Breast epithelium (tissue), 4 donors: ENCODE measurements at regions not wholly inside any gene's neighbourhood (a gene's known extent, or its start where the extent isn't known, plus 50 kb on each side); places are given as distances from the start of the nearest gene placed in this dataset.

Source experiments
- DNase-seq, 2 donors: peaks; one replicate each; pipeline ENCODE4 v3.0.0-alpha.2; 2019; ENCODE audit warnings: low spot score in 2 of 2
- H3K27ac ChIP-seq, 2 donors: fragments of 200-600 bp; sonication (generic) in 1 of 2; one replicate each; pipeline ENCODE4 v1.5.1; 2016 to 2019; ENCODE audit warnings: mild to moderate bottlenecking in 1 of 2
- H3K27me3 ChIP-seq, 2 donors: fragments of 200-600 bp; sonication (generic) in 1 of 2; one replicate each; pipeline versions ENCODE4 v1.5.1 to v1.6.0; 2017 to 2019; ENCODE audit warnings: control low read depth in 1 of 2, mild to moderate bottlenecking in 1 of 2
- H3K36me3 ChIP-seq: fragments of 200-600 bp; one replicate; pipeline ENCODE4 v1.5.1; 2019
- H3K4me1 ChIP-seq, 2 donors: fragments of 200-600 bp; sonication (generic); one replicate each; pipeline ENCODE4 v1.5.1; 2016 to 2019; ENCODE audit warnings: control low read depth in 1 of 2
- H3K4me3 ChIP-seq, 3 donors: fragments of 200-600 bp; sonication (generic); 1 replicate in 2 of 3; 2 replicates in 1 of 3; pipeline ENCODE4 v1.5.1; 2016 to 2019; ENCODE audit warnings: mild to moderate bottlenecking in 3 of 3, moderate library complexity in 2 of 3
- H3K9me3 ChIP-seq, 2 donors: fragments of 200-600 bp; sonication (generic) in 1 of 2; one replicate each; pipeline ENCODE4 v1.5.1; 2016 to 2019; ENCODE audit warnings: control low read depth in 1 of 2
- CTCF ChIP-seq, 3 donors: fragments of 450-650 bp; IDR thresholded peaks; one replicate each; pipeline ENCODE4 v1.5.1; 2016 to 2017; ENCODE audit warnings: antibody characterized with exemption in 3 of 3, mild to moderate bottlenecking in 3 of 3, moderate library complexity in 3 of 3
- POLR2A ChIP-seq: fragments of 450-650 bp; IDR thresholded peaks from one replicate; pipeline ENCODE4 v1.6.1; 2016; ENCODE audit warnings: antibody characterized with exemption, mild to moderate bottlenecking, moderate library complexity
- POLR2AphosphoS5 ChIP-seq, 3 donors: sonication (generic); formaldehyde crosslinking; IDR thresholded peaks; one replicate each; pipeline ENCODE4 v1.6.1; 2017; ENCODE audit warnings: antibody characterized with exemption in 3 of 3
- intact Hi-C: fragments of 100-400 bp; cut with DNase I; formaldehyde crosslinking; loops from one replicate; pipeline ENCODE4 v1.15.1; 2023; ENCODE audit warnings: low total_unique reads

GRCh38 chr7:46440186-46440585 is 519.1 kb upstream of the IGFBP3 start:
- Histone ChIP-seq H3K27ac (no peak overlapping the region), H3K36me3 (no peaks in the 10 kb centered on the region), H3K27me3 (no peaks in the 10 kb centered on the region), H3K9me3 (peaks cover 0 to 19% of the 10 kb centered on the region in 2 donors), H3K4me3 (no peak overlapping the region), H3K4me1 (no peaks in the 10 kb centered on the region)
- intact Hi-C loops = no loop called here
- no peak for DNase-seq
- TF ChIP-seq POLR2AphosphoS5 (IDR thresholded peaks at IDR 0.05) = no peak
- no peak for TF ChIP-seq CTCF (IDR thresholded peaks at IDR 0.05)
- no peak for TF ChIP-seq POLR2A

GRCh38 chr7:46432708-46433107 is 511.6 kb upstream of the IGFBP3 start:
- Histone ChIP-seq H3K9me3 (peaks cover 0 to 19% of the 10 kb centered on the region in 2 donors), H3K4me3 (no peak overlapping the region), H3K27ac (no peak overlapping the region), H3K36me3 (no peaks in the 10 kb centered on the region), H3K27me3 (no peaks in the 10 kb centered on the region), H3K4me1 (no peaks in the 10 kb centered on the region)
- TF ChIP-seq CTCF (IDR thresholded peaks at IDR 0.05) (no peak), POLR2AphosphoS5 (IDR thresholded peaks at IDR 0.05) (no peak), POLR2A (no peak)
- intact Hi-C loops = no loop called here
- DNase-seq = no peak

- no peak overlapping the region for H3K4me3 ChIP-seq
- no peaks in the 10 kb centered on the region for H3K36me3 ChIP-seq
- DNase-seq = no peak
- intact Hi-C loops = no loop called here
- H3K9me3 ChIP-seq = no peaks in the 10 kb centered on the region
- H3K4me1 ChIP-seq = no peaks in the 10 kb centered on the region
- H3K27me3 ChIP-seq = no peaks in the 10 kb centered on the region
- no peak for TF ChIP-seq POLR2A
- no peak for TF ChIP-seq POLR2AphosphoS5 (IDR thresholded peaks at IDR 0.05)
- no peak for TF ChIP-seq CTCF (IDR thresholded peaks at IDR 0.05)
- no peak overlapping the region for H3K27ac ChIP-seq
Observed at GRCh38 chr7:46428295-46428694, 507.2 kb upstream of the IGFBP3 start.

- no peaks in the 10 kb centered on the region for H3K4me1 ChIP-seq
- no peak for DNase-seq
- H3K9me3 ChIP-seq = no peaks in the 10 kb centered on the region
- H3K27me3 ChIP-seq = no peaks in the 10 kb centered on the region
- H3K4me3 ChIP-seq = no peak overlapping the region
- H3K27ac ChIP-seq = no peak overlapping the region
- no peaks in the 10 kb centered on the region for H3K36me3 ChIP-seq
- intact Hi-C loops = no loop called here
- TF ChIP-seq POLR2A = no peak
- TF ChIP-seq POLR2AphosphoS5 (IDR thresholded peaks at IDR 0.05) = no peak
- no peak for TF ChIP-seq CTCF (IDR thresholded peaks at IDR 0.05)
Observed at GRCh38 chr7:46424934-46425333, 503.9 kb upstream of the IGFBP3 start.

- no peak overlapping the region for H3K27ac ChIP-seq
- intact Hi-C loops = no loop called here
- no peak for TF ChIP-seq POLR2A
- TF ChIP-seq CTCF (IDR thresholded peaks at IDR 0.05) = no peak
- no peak for TF ChIP-seq POLR2AphosphoS5 (IDR thresholded peaks at IDR 0.05)
- no peaks in the 10 kb centered on the region for H3K4me1 ChIP-seq
- no peaks in the 10 kb centered on the region for H3K36me3 ChIP-seq
- H3K27me3 ChIP-seq = no peaks in the 10 kb centered on the region
- no peaks in the 10 kb centered on the region for H3K9me3 ChIP-seq
- H3K4me3 ChIP-seq = no peak overlapping the region
- no peak for DNase-seq
Observed at GRCh38 chr7:46421441-46422230, 500.6 kb upstream of the IGFBP3 start.
